Urinary bladder (tissue), 3 donors: ENCODE measurements at regions not wholly inside any gene's neighbourhood (a gene's known extent, or its start where the extent isn't known, plus 50 kb on each side); places are given as distances from the start of the nearest gene placed in this dataset.

Experiments
- DNase-seq: peaks from one replicate; pipeline ENCODE4 v3.0.0-alpha.2; 2015; ENCODE audit errors: extremely low spot score
- H3K27ac ChIP-seq: one replicate; pipeline ENCODE4 v1.5.1; 2013; ENCODE audit warnings: low read depth, mild to moderate bottlenecking, moderate library complexity
- H3K36me3 ChIP-seq: one replicate; pipeline ENCODE4 v1.6.1; 2013; ENCODE audit warnings: mild to moderate bottlenecking, moderate library complexity; ENCODE audit not compliant: insufficient read depth
- H3K4me1 ChIP-seq: one replicate; pipeline ENCODE4 v1.6.1; 2013; ENCODE audit warnings: mild to moderate bottlenecking, moderate library complexity; ENCODE audit not compliant: insufficient read depth
- H3K4me3 ChIP-seq: one replicate; pipeline ENCODE4 v1.5.1; 2013; ENCODE audit warnings: low read depth, low read length
- WGBS: extraction: QIAGEN DNeasy Blood & Tissue Kit; methylation state at CpG from one replicate; pipeline ENCODE4 v1.1.7; 2013; 5-methylcytosine and 5-hydroxymethylcytosine counted together
- donor health status: healthy with polysubstance abuse.
- donor health status: healthy.

GRCh38 chr12:118520214-118521035, 144.1 kb downstream of the SUDS3 start:
- no peaks in the 10 kb centered on the region for H3K36me3 ChIP-seq
- no peaks in the 10 kb centered on the region for H3K4me1 ChIP-seq
- H3K4me3 ChIP-seq, result no peak overlapping the region
- WGBS, result 86% methylated on average over 10 of the region's 10 CpGs
- DNase-seq, result no peak
- no peak overlapping the region for H3K27ac ChIP-seq

DNA sequence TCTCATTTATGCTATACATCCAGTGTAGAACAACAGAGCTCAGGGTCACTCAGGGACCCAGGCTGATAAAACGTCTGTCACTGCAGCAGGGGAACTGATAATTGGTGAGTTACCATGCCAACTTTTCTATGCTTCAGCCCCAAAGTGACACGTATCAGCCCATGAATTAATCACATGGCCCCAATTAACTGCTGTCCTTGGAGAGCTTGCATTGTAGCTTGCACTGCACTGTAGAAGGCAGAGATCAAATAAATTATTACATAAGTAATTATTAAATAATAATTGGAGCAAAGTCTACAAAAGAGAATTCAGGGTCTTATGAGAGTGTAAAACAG, 144.6 kb downstream of the SUDS3 start:
- no peaks in the 10 kb centered on the region for H3K36me3 ChIP-seq
- H3K4me1 ChIP-seq, result no peaks in the 10 kb centered on the region
- H3K4me3 ChIP-seq, result no peak overlapping the region
- no peak overlapping the region for H3K27ac ChIP-seq
- DNase-seq, result no peak
- WGBS, result 47% methylated on average over 2 of the region's 2 CpGs

DNA sequence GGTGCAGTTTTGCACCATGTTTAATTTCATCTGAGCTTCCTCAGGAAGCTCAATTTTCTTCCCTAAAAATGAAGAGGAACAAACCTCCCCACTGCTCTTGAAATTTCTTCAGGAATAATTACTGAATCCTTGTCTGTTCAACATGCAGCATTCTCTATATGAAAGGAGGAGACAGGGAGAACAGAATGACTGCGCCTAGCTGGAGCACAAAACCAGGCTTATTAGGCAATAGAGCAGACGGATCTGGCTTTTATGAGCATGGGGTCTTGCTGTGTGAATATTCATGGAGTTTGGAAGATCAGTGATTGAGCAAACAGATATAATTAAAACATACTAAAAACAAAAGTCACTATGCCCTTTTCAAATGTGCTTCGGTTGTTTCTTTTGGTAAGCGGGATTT, 148.1 kb downstream of the SUDS3 start:
- Histone ChIP-seq H3K27ac (no peak overlapping the region), H3K4me3 (no peak overlapping the region), H3K36me3 (no peaks in the 10 kb centered on the region), H3K4me1 (no peaks in the 10 kb centered on the region)
- 84% methylated on average over 4 of the region's 4 CpGs for WGBS
- no peak for DNase-seq

GRCh38 chr12:118525216-118525615, 148.9 kb downstream of the SUDS3 start:
- no peak for DNase-seq
- no peak overlapping the region for H3K4me3 ChIP-seq
- 60% methylated on average over 2 of the region's 2 CpGs for WGBS
- H3K36me3 ChIP-seq, result no peaks in the 10 kb centered on the region
- H3K27ac ChIP-seq, result no peak overlapping the region
- no peaks in the 10 kb centered on the region for H3K4me1 ChIP-seq

DNA sequence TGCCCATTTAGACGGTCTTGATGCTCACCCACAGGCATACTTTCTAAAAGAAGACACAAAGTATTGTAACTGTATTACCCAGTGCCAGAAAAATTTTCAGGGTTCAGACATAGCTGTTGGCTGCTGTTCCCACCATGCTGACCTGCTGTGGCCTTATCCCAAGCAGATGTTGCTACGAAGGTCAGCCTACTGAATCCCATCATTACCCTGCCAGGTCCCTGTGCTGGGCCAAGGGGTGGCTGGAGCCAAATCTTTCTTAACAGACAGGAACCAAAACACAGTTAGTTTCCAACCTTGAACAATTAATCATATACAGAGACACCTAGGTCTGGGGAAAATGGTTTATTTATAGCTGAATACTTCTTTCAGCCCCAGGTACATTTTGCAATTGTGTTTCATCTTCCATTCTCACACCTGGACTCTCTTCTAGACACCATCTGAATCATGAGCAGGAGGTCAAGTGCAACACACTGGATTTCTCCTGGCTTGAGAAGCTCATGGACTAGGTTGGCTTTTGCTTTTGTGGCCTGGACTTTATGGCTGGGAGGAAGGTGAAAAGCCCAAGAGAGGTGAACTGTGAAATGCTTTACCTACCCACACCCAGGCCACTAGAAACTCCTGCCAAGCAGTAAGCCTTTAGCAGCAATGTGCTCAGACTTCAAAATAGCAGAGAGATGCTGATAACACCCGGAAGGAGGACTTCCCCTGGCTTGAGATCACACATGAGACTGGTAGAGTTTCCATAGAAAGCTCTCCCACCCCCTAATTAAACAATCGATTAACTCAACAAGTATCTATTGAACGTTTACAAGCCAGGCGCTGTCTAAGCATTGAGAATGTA, 150.1 kb downstream of the SUDS3 start:
- H3K4me3 ChIP-seq, result no peak overlapping the region
- H3K36me3 ChIP-seq, result no peaks in the 10 kb centered on the region
- no peak for DNase-seq
- 67% methylated on average over 6 of the region's 6 CpGs for WGBS
- no peak overlapping the region for H3K27ac ChIP-seq
- no peaks in the 10 kb centered on the region for H3K4me1 ChIP-seq

DNA sequence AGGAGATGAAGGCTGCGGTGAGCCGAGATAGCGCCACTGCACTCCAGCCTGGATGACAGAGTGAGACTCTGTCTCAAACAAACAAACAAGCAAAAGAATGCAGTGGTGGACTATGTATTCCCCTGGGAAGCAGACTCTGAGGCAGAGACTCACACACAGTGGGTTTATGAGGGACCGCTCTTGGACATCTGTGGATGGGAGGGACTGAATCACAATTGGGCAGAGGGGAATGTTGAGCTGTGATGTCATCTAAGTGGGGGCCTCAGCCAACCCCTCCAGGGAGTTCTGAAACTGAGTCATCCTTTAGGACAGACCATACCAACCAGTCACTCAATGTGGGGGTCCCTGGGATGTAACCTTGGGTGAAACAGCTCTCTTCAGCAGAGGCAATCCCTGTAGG, 151.0 kb downstream of the SUDS3 start:
- no peak overlapping the region for H3K4me3 ChIP-seq
- no peaks in the 10 kb centered on the region for H3K4me1 ChIP-seq
- 90% methylated on average over 4 of the region's 4 CpGs for WGBS
- H3K36me3 ChIP-seq, result no peaks in the 10 kb centered on the region
- no peak overlapping the region for H3K27ac ChIP-seq
- DNase-seq, result no peak

DNA sequence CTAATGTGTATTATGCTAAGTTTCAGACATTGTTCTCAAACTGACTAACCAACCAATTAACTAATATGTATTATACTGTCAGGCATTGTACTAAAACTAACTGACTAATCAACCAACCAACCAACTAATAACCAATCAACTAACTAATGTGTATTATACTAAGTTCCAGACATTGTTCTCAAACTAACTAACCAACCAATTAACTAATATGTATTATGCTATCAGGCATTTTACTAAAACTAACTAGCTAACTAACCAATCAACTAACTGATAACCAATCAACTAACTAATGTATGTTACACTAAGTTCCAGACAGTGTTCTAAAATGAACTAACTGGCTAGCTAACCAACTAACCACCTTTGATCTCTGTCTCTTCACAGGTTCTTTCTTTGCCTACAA, 152.3 kb downstream of the SUDS3 start:
- Histone ChIP-seq H3K36me3 (no peaks in the 10 kb centered on the region), H3K4me3 (no peak overlapping the region), H3K27ac (no peak overlapping the region), H3K4me1 (no peaks in the 10 kb centered on the region)
- no peak for DNase-seq

- WGBS, result 49% methylated on average over 3 of the region's 3 CpGs
- DNase-seq, result no peak
- H3K4me3 ChIP-seq, result no peak overlapping the region
- no peaks in the 10 kb centered on the region for H3K4me1 ChIP-seq
- H3K27ac ChIP-seq, result no peak overlapping the region
- no peaks in the 10 kb centered on the region for H3K36me3 ChIP-seq
Observed at GRCh38 chr12:118534003-118534402, 157.6 kb downstream of the SUDS3 start.

- DNase-seq, result no peak
- Histone ChIP-seq H3K36me3 (no peaks in the 10 kb centered on the region), H3K4me1 (no peaks in the 10 kb centered on the region), H3K27ac (no peak overlapping the region), H3K4me3 (no peak overlapping the region)
- WGBS, result 71% methylated on average over 8 of the region's 8 CpGs
Observed at GRCh38 chr12:118536306-118536906, 160.1 kb downstream of the SUDS3 start.

- H3K4me1 ChIP-seq, result no peaks in the 10 kb centered on the region
- no peak overlapping the region for H3K27ac ChIP-seq
- H3K4me3 ChIP-seq, result no peak overlapping the region
- no peaks in the 10 kb centered on the region for H3K36me3 ChIP-seq
- 48% methylated on average over 10 of the region's 10 CpGs for WGBS
- no peak for DNase-seq
Observed at GRCh38 chr12:118537481-118537917, 161.1 kb downstream of the SUDS3 start.

- Histone ChIP-seq H3K4me1 (no peaks in the 10 kb centered on the region), H3K27ac (no peak overlapping the region), H3K4me3 (no peak overlapping the region), H3K36me3 (no peaks in the 10 kb centered on the region)
- WGBS, result 78% methylated on average over 3 of the region's 3 CpGs
- no peak for DNase-seq
Observed at GRCh38 chr12:118541071-118541470, 164.7 kb downstream of the SUDS3 start.

GRCh38 chr12:118541934-118542333, 165.6 kb downstream of the SUDS3 start:
- 86% methylated on average over 6 of the region's 6 CpGs for WGBS
- Histone ChIP-seq H3K36me3 (no peaks in the 10 kb centered on the region), H3K4me3 (no peak overlapping the region), H3K27ac (no peak overlapping the region), H3K4me1 (no peaks in the 10 kb centered on the region)
- DNase-seq, result no peak

- Histone ChIP-seq H3K36me3 (no peaks in the 10 kb centered on the region), H3K4me3 (no peak overlapping the region), H3K27ac (no peak overlapping the region), H3K4me1 (no peaks in the 10 kb centered on the region)
- WGBS, result 86% methylated on average over 4 of the region's 4 CpGs
- DNase-seq, result no peak
Observed at GRCh38 chr12:118543651-118544050, 167.3 kb downstream of the SUDS3 start.

GRCh38 chr12:118544569-118544968, 168.2 kb downstream of the SUDS3 start:
- H3K4me3 ChIP-seq, result no peak overlapping the region
- 53% methylated on average over 1 of the region's 1 CpG for WGBS
- no peaks in the 10 kb centered on the region for H3K4me1 ChIP-seq
- no peaks in the 10 kb centered on the region for H3K36me3 ChIP-seq
- no peak overlapping the region for H3K27ac ChIP-seq
- DNase-seq, result no peak
